NCI-H2029 (cell line): ENCODE measurements at regions not wholly inside any gene's neighbourhood (a gene's known extent, or its start where the extent isn't known, plus 50 kb on each side); places are given as distances from the start of the nearest gene placed in this dataset.

Source experiments
- DNase-seq: peaks from one replicate; lab custom pipeline; 2025; lab: John Stamatoyannopoulos, UW

DNA sequence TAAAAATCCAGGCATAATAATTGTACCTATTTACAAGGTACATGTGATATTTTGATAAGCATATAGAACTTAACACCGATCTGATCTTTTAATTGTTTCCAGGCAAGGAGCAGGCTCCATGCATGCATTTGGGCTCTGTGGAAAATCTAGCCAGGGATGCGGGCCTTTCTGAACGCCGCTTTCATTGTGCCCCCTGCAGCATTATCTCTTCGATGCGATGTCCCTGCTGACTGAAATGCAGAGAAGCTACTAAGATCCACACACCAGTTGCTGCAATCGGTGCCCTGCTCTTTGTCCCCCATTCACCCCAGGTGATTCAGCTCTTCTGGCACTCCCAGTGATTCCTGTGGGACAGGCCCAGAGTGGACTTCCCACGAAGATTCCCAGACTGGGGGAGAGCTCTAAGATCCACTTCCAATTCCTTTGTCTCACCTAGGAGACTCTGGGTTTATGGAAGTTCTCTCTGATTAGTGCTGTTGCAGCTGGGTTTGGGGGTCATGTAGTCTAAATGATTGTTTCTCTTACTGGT is 254.3 kb upstream of the AGA start:
- no peak for DNase-seq

DNA sequence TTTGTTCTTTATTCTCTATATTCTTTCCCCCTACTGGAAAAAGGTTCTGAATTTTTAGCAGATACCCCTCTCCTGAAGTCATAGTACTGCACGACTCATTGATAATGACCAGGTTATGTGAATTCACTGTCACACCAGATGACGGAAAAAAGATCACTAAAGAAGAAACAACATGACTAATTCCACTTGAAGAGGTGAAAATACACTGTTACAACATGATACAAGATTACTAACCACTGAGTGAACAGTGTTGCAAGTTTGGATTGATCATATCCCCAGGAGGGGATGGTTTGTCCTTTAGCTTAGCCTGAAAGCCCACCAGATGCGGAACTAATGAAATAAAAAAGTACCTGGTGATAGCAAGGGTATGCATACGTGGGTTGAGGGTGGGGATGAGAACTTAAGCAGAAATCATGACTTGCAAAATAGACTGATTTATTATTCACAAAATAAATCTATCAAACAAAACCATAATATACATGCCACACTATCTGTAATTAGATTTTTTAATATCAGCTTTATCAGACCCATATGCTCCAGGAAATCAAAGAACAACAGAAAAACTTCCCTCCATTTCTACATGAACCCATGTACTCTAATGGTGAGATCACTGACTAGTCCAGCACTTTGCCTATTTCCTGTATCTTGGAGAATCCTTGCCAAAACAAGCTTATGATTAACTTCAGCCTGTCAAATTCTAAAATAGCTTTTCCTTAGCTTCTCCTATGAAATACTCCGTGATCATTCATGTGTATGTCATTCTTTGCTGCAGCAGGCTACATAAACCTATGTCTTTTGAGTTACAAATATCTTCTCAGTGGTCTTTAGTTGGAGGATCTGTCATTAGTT is 257.4 kb upstream of the AGA start:
- no peak for DNase-seq

DNA sequence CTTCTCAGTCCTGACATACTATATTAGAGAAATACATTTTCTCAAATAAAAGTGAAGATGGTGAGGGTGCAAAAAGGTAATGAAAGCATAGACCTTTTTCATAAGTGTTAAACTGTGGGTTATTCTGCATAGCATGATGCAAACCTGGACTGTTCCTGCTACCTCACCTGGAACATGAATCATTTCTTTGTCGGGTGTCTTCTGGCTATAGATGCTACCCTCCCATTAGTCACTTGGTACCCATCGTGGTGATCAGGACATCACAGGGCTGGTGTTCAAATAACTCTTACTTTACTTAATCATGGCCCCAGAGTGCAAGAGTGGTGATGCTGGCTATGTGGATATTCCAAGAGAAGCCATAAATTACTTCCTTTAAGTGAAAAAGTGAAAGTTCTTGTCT is 264.7 kb upstream of the AGA start:
- no peak for DNase-seq

DNA sequence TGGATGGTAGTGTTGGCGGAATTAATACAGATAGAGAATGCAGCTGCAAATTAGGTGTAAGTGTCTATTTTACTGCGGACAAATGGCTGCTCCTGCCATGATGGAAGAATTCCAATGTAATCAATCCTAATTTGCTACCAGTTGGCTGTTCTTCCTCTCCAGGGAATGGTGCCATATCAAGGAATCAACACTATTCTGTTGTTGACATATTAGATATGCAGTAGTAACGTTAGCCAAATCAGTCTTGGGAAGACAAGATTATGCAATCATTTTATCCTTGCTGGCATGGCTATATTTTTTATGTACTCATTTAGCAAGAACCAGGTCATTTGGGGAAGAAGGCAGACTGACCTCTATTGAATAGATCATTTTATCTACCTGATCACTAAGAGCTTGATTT is 271.2 kb upstream of the AGA start:
- no peak for DNase-seq

DNA sequence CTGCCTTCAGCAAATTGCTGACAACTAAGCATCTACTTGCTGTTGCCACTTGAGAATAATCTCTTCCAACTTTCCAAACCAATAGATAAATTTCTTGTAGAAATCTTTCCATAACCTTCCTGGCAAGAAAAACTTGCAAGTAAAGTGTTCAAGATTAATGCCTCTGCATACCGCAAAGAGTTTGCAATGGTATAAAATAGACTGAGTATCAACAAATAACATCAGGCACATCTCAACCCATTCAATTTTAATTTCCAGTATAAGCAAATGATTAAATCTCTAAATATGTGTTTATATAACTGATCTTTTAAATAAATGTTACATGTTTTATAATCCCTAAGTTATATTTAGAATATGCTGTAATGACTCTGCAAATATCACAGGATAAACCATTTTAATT is 275.2 kb upstream of the AGA start:
- DNase-seq, result no peak

DNA sequence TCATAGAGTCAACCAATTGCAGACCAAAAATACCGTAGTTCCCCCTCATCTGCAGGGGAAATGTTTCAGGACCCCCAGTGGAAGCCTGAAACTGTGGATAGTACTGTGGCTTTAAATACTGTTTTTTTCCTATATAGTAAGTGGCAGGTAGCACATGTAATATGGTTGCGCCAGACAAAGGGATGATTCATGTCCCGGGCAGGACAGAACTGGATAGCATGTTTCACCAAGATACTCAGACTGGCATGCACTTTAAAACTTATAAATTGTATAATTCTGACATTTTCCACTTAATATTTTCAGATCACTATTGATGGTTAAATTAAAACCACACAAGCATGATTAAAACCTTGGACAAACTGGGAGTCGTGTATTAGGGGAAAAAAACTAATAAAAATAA is 276.3 kb upstream of the AGA start:
- DNase-seq, result no peak

DNA sequence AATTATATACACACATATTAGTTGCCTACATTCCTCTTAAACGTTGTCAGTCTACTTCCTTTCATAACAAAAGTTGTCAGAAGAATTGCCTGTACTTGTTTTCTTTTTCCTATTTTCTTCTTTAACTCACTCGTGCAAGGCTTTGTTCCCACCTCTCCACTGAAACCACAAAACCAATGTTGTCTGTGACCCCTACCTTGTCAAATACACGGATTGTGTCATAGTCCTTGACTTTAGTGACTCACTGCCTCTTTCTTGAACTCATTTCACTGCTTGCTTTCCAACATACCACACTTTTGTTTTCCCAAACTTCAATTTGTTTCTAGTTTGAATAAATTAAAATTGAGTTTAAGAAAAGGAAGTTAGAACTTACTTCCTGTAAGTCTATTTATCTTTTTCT is 283.9 kb upstream of the AGA start:
- DNase-seq, result no peak

DNA sequence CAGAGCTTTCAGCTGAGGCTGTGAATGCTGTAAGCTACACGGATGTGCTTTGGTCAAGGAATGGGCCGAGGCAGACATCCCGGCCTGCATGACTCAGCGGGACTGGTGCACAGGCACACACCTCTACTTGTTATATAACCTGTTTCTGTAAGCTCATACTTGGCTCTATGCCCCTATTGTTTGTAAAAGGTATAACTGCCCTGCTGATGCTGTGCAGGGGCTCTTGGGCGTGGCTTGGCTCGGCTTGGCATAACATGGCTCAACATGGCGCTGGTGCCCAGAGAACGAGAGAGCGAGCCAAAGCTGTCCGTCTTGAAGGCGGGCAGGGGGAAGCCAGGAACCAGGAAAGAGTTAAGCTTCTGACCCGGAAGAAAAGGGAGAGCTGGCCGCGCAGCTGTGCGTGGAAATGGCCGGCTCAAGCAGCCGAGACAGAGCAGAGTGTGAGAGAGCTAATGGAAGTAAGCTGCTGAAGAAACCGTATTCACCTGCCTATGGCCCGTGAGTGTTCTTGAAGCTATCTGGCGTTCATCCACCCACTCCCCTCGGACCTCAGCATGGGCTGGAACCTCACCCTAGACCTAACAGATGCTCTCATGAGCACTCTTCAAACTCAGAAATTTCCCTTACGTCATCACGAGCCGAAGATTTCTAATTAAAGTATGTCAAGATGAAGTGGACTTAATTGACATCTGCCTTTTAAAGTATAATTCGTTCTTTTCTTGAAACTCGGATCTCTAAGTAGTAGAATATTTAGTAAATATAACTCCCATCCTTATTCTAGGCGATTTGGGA is 286.3 kb upstream of the AGA start:
- no peak for DNase-seq

DNA sequence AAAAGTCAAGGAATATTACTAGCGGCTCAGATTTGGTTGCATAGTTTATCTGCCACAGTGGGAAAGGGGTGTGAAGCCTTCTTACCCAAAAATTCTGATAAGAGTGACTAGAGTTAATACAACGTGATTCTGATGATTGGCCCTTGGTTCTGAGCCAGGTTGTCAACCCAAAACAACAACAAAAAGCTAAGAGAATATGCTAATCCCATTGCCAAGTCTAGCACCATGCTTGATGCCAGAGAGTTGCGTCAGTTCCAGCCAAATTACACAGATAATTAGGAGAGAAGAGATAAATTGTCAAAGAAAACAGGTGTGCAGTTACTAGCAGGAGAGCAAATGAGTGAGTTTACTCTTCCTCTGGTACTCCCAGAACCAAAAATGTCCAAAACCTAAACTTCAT is 287.4 kb upstream of the AGA start:
- DNase-seq, result no peak

DNA sequence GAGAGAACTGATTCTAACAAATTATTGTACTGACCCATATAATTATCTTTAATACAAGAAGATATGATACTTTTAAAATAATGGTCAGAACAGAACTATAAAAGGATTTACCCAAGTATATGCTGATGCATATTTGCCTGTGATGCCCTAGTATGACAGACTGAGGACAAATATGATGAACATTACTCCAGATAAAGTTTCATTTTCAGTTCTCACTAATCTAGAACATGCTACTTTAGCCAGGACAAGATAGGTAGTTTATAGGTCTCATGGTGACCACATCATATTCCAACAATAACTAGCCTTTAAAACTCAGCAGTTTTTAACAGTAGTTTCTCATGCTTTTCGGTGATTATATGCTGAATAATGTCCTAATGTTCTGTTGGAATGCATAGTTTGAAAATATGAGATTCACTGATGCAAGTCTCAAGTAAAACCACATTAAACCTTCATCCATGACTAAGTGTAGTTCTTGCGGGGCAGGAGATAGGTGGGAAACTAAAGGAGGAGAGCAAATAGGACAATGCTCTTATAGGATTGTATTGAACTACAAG is 295.2 kb upstream of the AGA start:
- no peak for DNase-seq

DNA sequence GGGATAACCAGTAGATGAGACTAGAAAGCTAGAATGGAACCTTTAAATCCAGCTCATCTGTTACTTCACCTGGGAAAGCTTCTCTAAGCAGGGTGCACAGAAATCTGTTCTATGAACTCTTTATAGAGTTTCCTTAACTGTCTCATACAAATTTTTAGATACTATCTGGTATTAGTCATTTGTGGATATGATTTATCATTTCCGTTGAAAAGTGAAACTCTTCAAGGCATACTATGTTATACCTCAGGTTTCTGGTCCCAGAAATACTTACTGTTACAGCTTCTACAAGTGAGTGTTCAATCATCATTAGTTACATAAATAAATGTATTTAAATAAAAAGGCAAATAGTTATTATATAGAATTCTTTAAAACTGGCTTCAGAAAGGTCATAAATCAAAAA is 298.3 kb upstream of the AGA start:
- no peak for DNase-seq

DNA sequence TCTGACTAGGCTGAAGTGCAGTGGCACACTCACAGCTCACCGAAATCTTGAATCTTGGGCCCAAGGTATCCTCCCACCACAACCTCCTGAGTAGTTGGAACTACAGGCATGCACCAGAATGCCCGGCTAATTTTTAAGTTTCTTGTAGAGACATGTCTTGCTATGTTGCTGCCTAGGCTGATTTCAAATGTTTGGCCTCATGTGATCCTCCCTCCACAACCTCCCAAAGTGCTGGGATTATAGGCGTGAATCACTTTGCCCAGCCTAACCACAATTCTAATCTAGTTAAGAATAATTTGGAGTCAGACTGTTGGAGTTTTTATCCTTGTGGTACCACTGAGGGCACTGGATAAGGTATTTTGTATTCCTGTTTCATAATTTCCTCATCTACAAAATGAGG is 317.5 kb upstream of the AGA start:
- no peak for DNase-seq

DNA sequence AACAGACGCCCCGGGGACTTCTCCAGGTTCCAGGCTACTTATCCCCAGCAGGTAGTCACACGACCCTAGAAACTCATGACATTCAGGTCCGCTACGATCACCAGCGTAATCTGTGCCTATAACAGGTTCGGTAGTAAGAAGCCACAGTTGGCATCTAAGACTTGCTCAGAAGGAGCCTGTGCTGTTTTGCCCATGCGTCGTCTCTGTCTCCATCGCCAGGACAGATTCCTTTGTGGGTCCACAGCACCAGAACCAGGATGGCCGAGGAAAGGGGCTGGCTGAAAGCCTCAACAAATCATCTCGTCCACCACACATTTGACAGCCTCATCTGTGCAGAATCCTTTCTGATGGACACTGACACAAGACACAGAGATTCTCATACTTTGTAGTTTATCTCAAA is 319.5 kb upstream of the AGA start:
- no peak for DNase-seq

DNA sequence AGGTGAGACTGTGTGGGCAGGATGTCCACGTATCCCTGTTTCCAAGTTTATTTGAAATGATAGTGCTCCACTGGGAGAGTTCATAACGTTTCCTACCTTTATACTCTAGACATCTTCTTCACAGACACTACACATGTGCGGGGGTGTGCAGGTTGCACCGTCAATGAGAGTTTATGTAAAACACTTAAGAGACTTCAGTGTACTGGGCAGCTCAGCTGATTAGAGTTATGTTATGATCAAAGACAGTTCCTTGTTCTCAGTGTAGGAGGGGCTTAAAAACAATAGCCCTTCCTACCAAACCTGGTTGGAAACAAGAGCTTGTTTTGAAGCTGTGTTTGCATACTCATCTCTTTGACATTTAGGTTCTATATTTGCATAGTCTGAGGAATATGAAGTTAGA is 326.9 kb upstream of the AGA start:
- DNase-seq, result no peak

DNA sequence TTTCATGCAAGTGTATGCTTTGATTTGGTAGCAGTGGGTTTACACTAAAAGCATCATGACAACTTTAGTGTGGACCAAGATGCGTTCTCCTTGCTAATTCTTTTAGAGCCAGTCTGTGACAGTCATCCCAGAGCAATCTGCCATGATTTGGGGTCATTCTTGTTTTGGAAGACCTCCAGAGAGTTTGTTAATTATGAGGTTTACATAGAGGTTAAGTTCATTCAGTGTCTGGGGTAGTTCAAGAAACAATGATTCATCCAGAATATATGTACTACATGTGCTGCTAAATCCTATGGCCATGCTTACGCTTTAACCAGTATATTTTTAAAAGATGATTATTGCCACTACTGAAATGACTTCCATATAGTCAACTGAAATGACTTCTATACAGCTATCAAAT is 328.5 kb upstream of the AGA start:
- DNase-seq, result no peak

DNA sequence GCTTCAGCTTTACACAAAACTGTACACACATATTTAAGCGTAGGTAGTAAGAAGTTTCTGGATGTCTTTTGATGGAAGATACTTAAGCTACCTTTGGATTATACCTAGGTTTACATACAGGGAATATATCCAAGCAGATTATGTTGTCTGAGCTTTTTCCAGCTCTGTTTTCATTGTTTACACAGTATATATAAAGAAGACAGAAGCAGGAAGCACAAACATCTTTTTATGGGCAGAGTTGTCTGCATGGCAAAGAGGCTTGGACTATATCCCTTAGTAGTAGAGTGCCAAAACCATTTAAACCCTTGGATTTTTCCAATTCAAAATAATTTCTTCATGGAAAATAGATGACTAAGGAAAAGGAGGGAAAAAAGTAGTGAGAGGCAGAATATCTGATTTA is 329.4 kb upstream of the AGA start:
- DNase-seq, result no peak

DNA sequence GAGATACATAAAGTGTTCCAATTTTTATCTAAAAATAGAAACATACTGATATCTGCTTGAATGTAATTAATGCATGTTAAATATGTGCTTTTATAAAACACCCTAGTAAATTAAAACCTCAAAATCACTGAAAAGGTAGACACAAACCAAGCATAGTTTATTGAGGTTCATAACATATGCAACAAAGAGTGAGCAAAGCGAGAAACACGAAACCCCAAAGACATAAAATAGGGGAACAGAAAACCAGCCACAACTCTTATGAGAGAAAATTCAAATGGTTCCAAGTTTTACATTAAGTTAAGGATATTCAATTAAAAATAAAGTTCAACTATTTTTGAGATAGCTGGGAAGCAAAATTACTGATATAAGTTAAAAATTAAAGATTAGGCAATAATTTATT is 336.4 kb upstream of the AGA start:
- no peak for DNase-seq

DNA sequence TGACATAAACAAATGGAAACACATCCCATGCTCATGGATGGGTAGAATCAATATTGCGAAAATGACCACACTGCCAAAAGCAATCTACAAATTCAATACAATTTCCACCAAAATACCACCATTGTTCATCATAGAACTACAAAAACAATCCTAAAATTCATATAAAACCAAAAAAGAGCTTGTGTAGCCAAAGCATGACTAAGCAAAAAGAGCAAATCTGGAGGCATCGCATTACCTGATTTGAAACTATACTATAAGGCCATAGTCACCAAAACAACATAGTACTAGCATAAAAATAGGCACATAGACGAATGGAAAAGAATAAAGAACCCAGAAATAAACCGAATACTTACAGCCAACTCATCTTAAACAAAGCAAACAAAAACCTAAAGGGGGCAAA is 342.8 kb upstream of the AGA start:
- no peak for DNase-seq

DNA sequence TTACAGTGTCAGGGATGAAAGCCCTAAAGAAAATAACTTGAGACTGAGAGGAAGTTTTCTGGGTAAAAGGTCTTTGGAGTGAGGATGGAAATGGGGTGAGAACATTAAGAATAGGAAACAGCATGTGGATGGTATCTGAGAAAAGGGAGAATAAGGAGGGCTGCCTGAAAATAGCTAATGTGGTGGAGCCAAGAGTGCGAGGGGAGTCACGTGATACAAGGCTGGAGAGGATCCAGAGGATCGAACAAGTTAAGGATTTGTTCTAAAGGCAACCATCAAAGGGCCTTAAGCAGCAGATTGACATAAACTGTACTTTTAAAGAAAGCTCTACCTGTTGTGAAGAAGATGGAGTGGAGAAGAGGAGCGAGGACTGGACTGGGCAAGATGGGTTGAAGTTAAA is 347.4 kb upstream of the AGA start:
- DNase-seq, result no peak

DNA sequence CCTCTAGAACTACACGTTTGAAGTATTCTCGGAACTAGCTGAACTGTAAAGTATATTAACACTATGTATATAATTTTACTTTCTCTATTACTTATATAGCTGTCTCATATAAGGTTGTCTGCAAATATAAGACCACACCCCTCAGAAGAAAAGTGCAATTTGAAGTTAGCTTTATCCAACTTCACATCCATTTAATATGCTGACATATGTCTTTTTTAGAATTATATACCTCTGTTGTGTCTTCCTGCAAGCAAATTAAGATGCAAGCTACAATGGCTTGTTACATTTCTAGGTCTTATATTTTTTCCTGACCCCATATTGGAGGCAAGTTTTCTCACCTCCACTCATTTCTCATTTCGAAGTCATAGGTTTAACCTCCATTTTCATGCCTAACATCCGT is 349.0 kb upstream of the AGA start:
- no peak for DNase-seq

DNA sequence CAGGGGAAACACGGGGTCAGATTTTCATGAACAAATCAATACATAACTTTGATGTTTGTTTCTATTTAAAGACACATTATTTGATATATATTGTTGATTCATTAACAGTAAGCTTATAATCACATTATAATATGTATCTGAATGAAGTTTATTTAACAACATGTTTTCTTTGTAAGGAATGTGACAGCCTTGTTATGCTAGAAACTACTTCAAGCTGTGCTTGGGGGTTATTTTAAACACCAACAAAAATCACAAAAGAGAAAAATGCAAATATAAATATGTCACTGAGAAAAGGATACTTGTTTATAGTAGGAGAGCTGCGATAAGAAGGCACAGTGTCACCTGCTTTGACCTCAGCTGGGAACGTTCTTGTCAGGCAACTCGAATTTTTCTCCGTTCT is 354.6 kb upstream of the AGA start:
- DNase-seq, result no peak

DNA sequence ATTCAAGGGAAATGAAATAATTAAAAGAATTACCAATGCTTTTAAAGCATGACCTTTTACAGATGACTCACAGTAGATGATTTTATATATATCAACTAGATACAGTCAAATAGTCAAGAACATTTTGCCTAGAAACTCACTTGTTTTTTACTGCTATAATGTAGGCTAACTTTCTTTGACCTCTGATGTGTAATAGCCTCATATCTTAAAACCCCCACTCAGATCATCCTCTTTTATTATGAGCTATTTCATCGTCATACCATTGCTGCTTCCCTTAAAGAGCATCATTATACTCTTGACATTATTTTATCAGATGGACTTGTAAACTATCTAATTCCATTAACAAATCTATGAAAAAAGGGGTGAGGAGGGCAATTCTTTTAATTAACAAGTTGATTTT is 355.9 kb upstream of the AGA start:
- no peak for DNase-seq

DNA sequence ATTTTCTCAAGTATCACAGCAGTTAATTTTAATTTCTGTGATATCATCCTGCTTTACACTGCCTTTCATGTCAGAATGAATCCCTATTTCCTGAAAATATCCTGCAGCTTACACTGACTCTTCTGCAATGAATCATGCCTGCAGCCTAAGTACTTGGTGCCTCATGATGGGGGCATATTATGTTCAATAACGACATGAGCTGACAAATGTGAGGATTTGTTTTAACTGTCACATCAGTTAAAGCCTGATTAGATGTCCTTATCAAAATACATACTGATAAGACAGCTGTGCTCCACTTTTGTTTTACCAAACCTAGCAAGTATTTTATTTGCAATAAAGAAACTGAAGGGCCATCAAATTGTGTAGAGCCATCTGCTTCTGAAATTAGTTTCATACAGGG is 359.9 kb upstream of the AGA start:
- no peak for DNase-seq
